ENCODE measurements at regions not wholly inside any gene's neighbourhood (a gene's known extent, or its start where the extent isn't known, plus 50 kb on each side); places are given as distances from the start of the nearest gene placed in this dataset.
A peak's percentile ranks its signal among the peaks of the same experiment; 100 is the strongest.

- ATAC-seq: no peak
- no peaks in the 10 kb centered on the region for H3K27me3 Mint-ChIP-seq
- intact Hi-C loops (cut with micrococcal nuclease): no loop called here
- Histone ChIP-seq H3K9me3 (ENCODE audit: control insufficient read depth in 2 of 3, low read length in 3 of 3) (no peaks in the 10 kb centered on the region), H3K27ac (ENCODE audit: low read depth, low read length) (no peak overlapping the region), H3K4me1 (ENCODE audit: control insufficient read depth in 2 of 2, insufficient read depth in 2 of 2, low read length in 2 of 2) (peaks cover 0 to 8% of the 10 kb centered on the region in 2 donors), H3K4me3 (ENCODE audit: low read length) (no peak overlapping the region), H3K27me3 (ENCODE audit: control insufficient read depth in 2 of 2, insufficient read depth in 2 of 2, low read length in 2 of 2) (no peaks in the 10 kb centered on the region), H3K36me3 (ENCODE audit: control insufficient read depth in 2 of 3, insufficient read depth in 3 of 3, low read length in 3 of 3) (no peaks in the 10 kb centered on the region)
- ChIA-PET POLR2A (no interaction called here), CTCF (no interaction called here)
- H3K36me3 Mint-ChIP-seq: peaks cover 0 to 2% (median 0%) of the 10 kb centered on the region in 5 donors
- no peak overlapping the region for H3K27ac Mint-ChIP-seq
- H3K4me1 Mint-ChIP-seq: peaks cover 8 to 48% (median 14%) of the 10 kb centered on the region in 7 donors
- no peak for DNase-seq
- no peaks in the 10 kb centered on the region for H3K9me3 Mint-ChIP-seq
- no peak overlapping the region for H3K4me3 Mint-ChIP-seq
These were observed 69.4 kb downstream of the TOMM20 start for GRCh38 chr1:235059221-235059620.

- no peak for DNase-seq
- Mint-ChIP-seq H3K9me3 (no peaks in the 10 kb centered on the region), H3K4me3 (no peak overlapping the region), H3K27me3 (no peaks in the 10 kb centered on the region), H3K4me1 (peaks cover 8 to 44% (median 13%) of the 10 kb centered on the region in 7 donors), H3K27ac (peak overlapping the region in 1 of 9 donors; percentile 45), H3K36me3 (no peaks in the 10 kb centered on the region)
- H3K27ac ChIP-seq (ENCODE audit: low read depth, low read length): no peak overlapping the region
- intact Hi-C loops (cut with micrococcal nuclease): no loop called here
- POLR2A ChIA-PET: no interaction called here
- CTCF ChIA-PET: no interaction called here
- no peaks in the 10 kb centered on the region for H3K27me3 ChIP-seq (ENCODE audit: control insufficient read depth in 2 of 2, insufficient read depth in 2 of 2, low read length in 2 of 2)
- H3K36me3 ChIP-seq (ENCODE audit: control insufficient read depth in 2 of 3, insufficient read depth in 3 of 3, low read length in 3 of 3): no peaks in the 10 kb centered on the region
- no peaks in the 10 kb centered on the region for H3K9me3 ChIP-seq (ENCODE audit: control insufficient read depth in 2 of 3, low read length in 3 of 3)
- H3K4me3 ChIP-seq (ENCODE audit: low read length): no peak overlapping the region
- peaks cover 0 to 8% of the 10 kb centered on the region in 2 donors for H3K4me1 ChIP-seq (ENCODE audit: control insufficient read depth in 2 of 2, insufficient read depth in 2 of 2, low read length in 2 of 2)
- no peak for ATAC-seq
These were observed 69.9 kb downstream of the TOMM20 start for GRCh38 chr1:235058695-235059094.

GRCh38 chr1:235057385-235058306, 71.0 kb downstream of the TOMM20 start:
- H3K36me3 Mint-ChIP-seq: no peaks in the 10 kb centered on the region
- peaks cover under 1 to 34% (median 4%) of the 10 kb centered on the region in 7 donors for H3K4me1 Mint-ChIP-seq
- no peaks in the 10 kb centered on the region for H3K27me3 Mint-ChIP-seq
- H3K4me3 Mint-ChIP-seq: no peak overlapping the region
- intact Hi-C loops (cut with micrococcal nuclease): no loop called here
- DNase-seq (no peak), ATAC-seq (no peak)
- H3K27me3 ChIP-seq (ENCODE audit: control insufficient read depth in 2 of 2, insufficient read depth in 2 of 2, low read length in 2 of 2): no peaks in the 10 kb centered on the region
- no peak overlapping the region for H3K27ac ChIP-seq (ENCODE audit: low read depth, low read length)
- H3K9me3 ChIP-seq (ENCODE audit: control insufficient read depth in 2 of 3, low read length in 3 of 3): no peaks in the 10 kb centered on the region
- H3K27ac Mint-ChIP-seq: no peak overlapping the region
- H3K4me3 ChIP-seq (ENCODE audit: low read length): no peak overlapping the region
- ChIA-PET POLR2A (no interaction called here), CTCF (no interaction called here)
- no peaks in the 10 kb centered on the region for H3K36me3 ChIP-seq (ENCODE audit: control insufficient read depth in 2 of 3, insufficient read depth in 3 of 3, low read length in 3 of 3)
- no peaks in the 10 kb centered on the region for H3K4me1 ChIP-seq (ENCODE audit: control insufficient read depth in 2 of 2, insufficient read depth in 2 of 2, low read length in 2 of 2)
- no peaks in the 10 kb centered on the region for H3K9me3 Mint-ChIP-seq

- ChIA-PET POLR2A (no interaction called here), CTCF (no interaction called here)
- H3K4me1 Mint-ChIP-seq: peaks cover 0 to 34% (median 3%) of the 10 kb centered on the region in 7 donors
These were observed 71.7 kb downstream of the TOMM20 start for GRCh38 chr1:235056937-235057336.

GRCh38 chr1:235054936-235055335, 73.7 kb downstream of the TOMM20 start:
- H3K4me1 ChIP-seq (ENCODE audit: control insufficient read depth in 2 of 2, insufficient read depth in 2 of 2, low read length in 2 of 2): no peaks in the 10 kb centered on the region
- no peaks in the 10 kb centered on the region for H3K9me3 Mint-ChIP-seq
- H3K27me3 Mint-ChIP-seq: no peaks in the 10 kb centered on the region
- H3K36me3 ChIP-seq (ENCODE audit: control insufficient read depth in 2 of 3, insufficient read depth in 3 of 3, low read length in 3 of 3): no peaks in the 10 kb centered on the region
- H3K27me3 ChIP-seq (ENCODE audit: control insufficient read depth in 2 of 2, insufficient read depth in 2 of 2, low read length in 2 of 2): no peaks in the 10 kb centered on the region
- H3K4me1 Mint-ChIP-seq: peaks cover 0 to 26% (median 0%) of the 10 kb centered on the region in 7 donors
- H3K4me3 ChIP-seq (ENCODE audit: low read length): no peak overlapping the region
- ChIA-PET CTCF (no interaction called here), POLR2A (no interaction called here)
- H3K27ac Mint-ChIP-seq: no peak overlapping the region
- intact Hi-C loops (cut with micrococcal nuclease): no loop called here
- DNase-seq (no peak), ATAC-seq (no peak)
- H3K9me3 ChIP-seq (ENCODE audit: control insufficient read depth in 2 of 3, low read length in 3 of 3): no peaks in the 10 kb centered on the region
- H3K4me3 Mint-ChIP-seq: no peak overlapping the region
- H3K27ac ChIP-seq (ENCODE audit: low read depth, low read length): no peak overlapping the region
- no peaks in the 10 kb centered on the region for H3K36me3 Mint-ChIP-seq

More at GRCh38 chr1:235056937-235057336, 71.7 kb downstream of the TOMM20 start:
- no peak overlapping the region for H3K4me3 ChIP-seq (ENCODE audit: low read length)
- intact Hi-C loops (cut with micrococcal nuclease): no loop called here
- Mint-ChIP-seq H3K27me3 (no peaks in the 10 kb centered on the region), H3K27ac (peak overlapping the region in 2 of 9 donors; percentile 42 to 61), H3K4me3 (no peak overlapping the region), H3K36me3 (no peaks in the 10 kb centered on the region), H3K9me3 (no peaks in the 10 kb centered on the region)
- H3K27me3 ChIP-seq (ENCODE audit: control insufficient read depth in 2 of 2, insufficient read depth in 2 of 2, low read length in 2 of 2): no peaks in the 10 kb centered on the region
- no peaks in the 10 kb centered on the region for H3K36me3 ChIP-seq (ENCODE audit: control insufficient read depth in 2 of 3, insufficient read depth in 3 of 3, low read length in 3 of 3)
- H3K9me3 ChIP-seq (ENCODE audit: control insufficient read depth in 2 of 3, low read length in 3 of 3): no peaks in the 10 kb centered on the region
- no peak for DNase-seq
- no peak overlapping the region for H3K27ac ChIP-seq (ENCODE audit: low read depth, low read length)
- ATAC-seq: no peak
- no peaks in the 10 kb centered on the region for H3K4me1 ChIP-seq (ENCODE audit: control insufficient read depth in 2 of 2, insufficient read depth in 2 of 2, low read length in 2 of 2)

- no peak overlapping the region for H3K4me3 ChIP-seq (ENCODE audit: low read length)
- Mint-ChIP-seq H3K9me3 (no peaks in the 10 kb centered on the region), H3K36me3 (no peaks in the 10 kb centered on the region), H3K27me3 (no peaks in the 10 kb centered on the region), H3K4me1 (peaks cover 0 to 28% (median 0%) of the 10 kb centered on the region in 7 donors), H3K27ac (peak overlapping the region in 1 of 9 donors; percentile 2), H3K4me3 (no peak overlapping the region)
- ATAC-seq: no peak
- CTCF ChIA-PET: no interaction called here
- H3K27me3 ChIP-seq (ENCODE audit: control insufficient read depth in 2 of 2, insufficient read depth in 2 of 2, low read length in 2 of 2): no peaks in the 10 kb centered on the region
- no peak for DNase-seq
- H3K36me3 ChIP-seq (ENCODE audit: control insufficient read depth in 2 of 3, insufficient read depth in 3 of 3, low read length in 3 of 3): no peaks in the 10 kb centered on the region
- intact Hi-C loops (cut with micrococcal nuclease): no loop called here
- H3K4me1 ChIP-seq (ENCODE audit: control insufficient read depth in 2 of 2, insufficient read depth in 2 of 2, low read length in 2 of 2): no peaks in the 10 kb centered on the region
- no peaks in the 10 kb centered on the region for H3K9me3 ChIP-seq (ENCODE audit: control insufficient read depth in 2 of 3, low read length in 3 of 3)
- POLR2A ChIA-PET: interaction anchor here (0.6 to 0.7 kb wide), 3 partner anchors 18 to 681 kb away, joined by 3 read pairs; partner anchors contain the start of gene RBM34
- no peak overlapping the region for H3K27ac ChIP-seq (ENCODE audit: low read depth, low read length)
These were observed 74.2 kb downstream of the TOMM20 start for GRCh38 chr1:235054466-235054865.
